Cardiac fibroblast (primary cell): ENCODE measurements at regions not wholly inside any gene's neighbourhood (a gene's known extent, or its start where the extent isn't known, plus 50 kb on each side); places are given as distances from the start of the nearest gene placed in this dataset.
"Not testable (repeated sequence)": the region's sequence is repeated elsewhere in the genome, so short reads cannot be mapped to it uniquely, and the experiment has no call there.

Experiments used
- DNase-seq, 2 donors: peaks; one replicate each; pipeline versions ENCODE4 v3.0.0 to v3.0.0-alpha.2; 2010; ENCODE audit warnings: low read depth in 2 of 2
- H3K4me3 ChIP-seq, 2 donors: replicated peaks in 1 of 2; 1 replicate in 1 of 2; 2 replicates in 1 of 2; pipeline ENCODE4 v1.5.1; 2011; ENCODE audit warnings: low read depth in 2 of 2, low read length in 2 of 2, mild to moderate bottlenecking in 2 of 2, moderate library complexity in 1 of 2
- CTCF ChIP-seq: IDR thresholded peaks from one replicate; pipeline ENCODE4 v1.5.1; 2011; ENCODE audit warnings: low read depth, mild to moderate bottlenecking, low read length, inconsistent platforms

- TF ChIP-seq CTCF: no peak
- no peak for DNase-seq
- no peak overlapping the region for H3K4me3 ChIP-seq
These were observed 131.0 kb downstream of the KCNK1 start for GRCh38 chr1:233744779-233745513.

GRCh38 chr1:233750139-233750538 lies 136.2 kb downstream of the KCNK1 start:
- no peak for DNase-seq
- no peak for TF ChIP-seq CTCF

DNA sequence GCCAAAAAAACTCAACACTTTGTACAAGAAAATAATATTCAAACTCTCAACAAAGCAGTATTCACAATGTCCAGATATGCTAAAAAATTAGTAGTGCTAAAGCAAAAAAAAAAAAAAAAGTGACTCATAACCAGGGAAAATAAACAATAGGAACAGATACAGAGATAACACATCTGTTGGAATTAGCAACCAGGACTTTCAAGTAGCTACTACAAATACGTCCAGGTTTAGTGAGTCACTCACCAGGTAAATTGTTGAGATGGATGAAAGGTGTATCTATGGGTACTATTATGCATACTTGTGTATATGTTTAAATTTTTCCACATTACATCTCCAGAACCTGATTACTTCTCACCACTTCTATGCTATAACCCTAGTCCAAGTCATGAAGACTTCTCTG lies 144.8 kb upstream of the SLC35F3 start:
- no peak for TF ChIP-seq CTCF
- H3K4me3 ChIP-seq: no peak overlapping the region
- DNase-seq: no peak

More at GRCh38 chr1:233750139-233750538, 136.2 kb downstream of the KCNK1 start:
- H3K4me3 ChIP-seq: no peak overlapping the region

DNA sequence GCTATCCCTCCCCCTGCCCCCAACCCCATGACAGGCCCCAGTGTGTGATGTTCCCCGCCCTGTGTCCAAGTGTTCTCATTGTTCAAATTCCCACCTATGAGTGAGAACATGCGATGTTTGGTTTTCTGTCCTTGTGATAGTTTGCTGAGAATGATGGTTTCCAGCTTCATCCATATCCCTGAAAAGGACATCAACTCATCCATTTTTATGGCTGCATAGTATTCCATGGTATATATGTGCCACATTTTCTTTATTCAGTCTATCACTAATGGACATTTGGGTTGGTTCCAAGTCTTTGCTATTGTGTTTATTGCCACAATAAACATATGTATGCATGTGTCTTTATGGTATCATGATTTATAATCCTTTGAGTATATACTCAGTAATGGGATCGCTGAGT lies 140.2 kb upstream of the SLC35F3 start:
- DNase-seq: not testable (repeated sequence)

GRCh38 chr1:233777566-233777965 lies 126.9 kb upstream of the SLC35F3 start:
- no peak for DNase-seq
- no peak for TF ChIP-seq CTCF
- no peak overlapping the region for H3K4me3 ChIP-seq

More for the DNA sequence above, 140.2 kb upstream of the SLC35F3 start:
- H3K4me3 ChIP-seq: not testable (repeated sequence)

GRCh38 chr1:233780049-233780448 lies 124.4 kb upstream of the SLC35F3 start:
- DNase-seq: no peak
- H3K4me3 ChIP-seq: no peak overlapping the region
- no peak for TF ChIP-seq CTCF

- DNase-seq: no peak
- H3K4me3 ChIP-seq: no peak overlapping the region
- no peak for TF ChIP-seq CTCF
These were observed 121.4 kb upstream of the SLC35F3 start for GRCh38 chr1:233782937-233783586.
